ENCODE measurements at regions not wholly inside any gene's neighbourhood (a gene's known extent, or its start where the extent isn't known, plus 50 kb on each side); places are given as distances from the start of the nearest gene placed in this dataset.

DNA sequence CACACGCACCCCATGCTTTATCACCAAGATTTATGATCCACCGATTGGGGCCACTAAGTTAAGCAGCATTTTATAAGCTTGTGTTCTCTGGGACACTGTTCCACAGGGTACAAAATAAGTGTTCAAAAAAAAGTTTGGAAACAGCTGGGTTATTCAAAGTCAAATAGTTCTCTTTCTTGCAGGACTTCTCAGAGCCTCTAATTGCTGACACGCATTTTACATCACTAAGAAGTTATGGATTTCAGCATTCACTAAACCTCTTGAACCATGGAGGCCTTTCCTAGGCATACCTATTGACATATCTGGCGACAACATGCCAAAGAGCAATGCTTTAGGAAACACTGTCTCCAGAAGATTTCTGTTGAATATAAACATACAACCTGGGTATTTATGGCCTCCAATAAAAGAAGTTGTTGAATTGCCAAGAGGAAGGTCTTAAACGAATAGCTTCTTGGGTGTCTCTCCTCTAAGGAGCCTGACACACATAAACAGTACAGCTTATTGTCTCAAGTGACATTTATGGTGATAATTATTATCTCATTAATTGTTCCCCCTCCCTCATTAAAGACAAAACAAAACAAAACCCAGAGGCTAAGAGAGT, 147.1 kb upstream of the ARHGAP20 start:
- H3K9me3 ChIP-seq (ENCODE audit: control insufficient read depth, insufficient read depth, low read length): no peaks in the 10 kb centered on the region
- Mint-ChIP-seq H3K27me3 (ENCODE audit: low read depth in 2 of 2) (no peaks in the 10 kb centered on the region), H3K4me1 (no peaks in the 10 kb centered on the region), H3K27ac (no peak overlapping the region), H3K36me3 (no peaks in the 10 kb centered on the region), H3K9me3 (peaks cover 0 to 1% of the 10 kb centered on the region in 2 donors), H3K4me3 (no peak overlapping the region)
- no peak overlapping the region for H3K27ac ChIP-seq (ENCODE audit: low read length)
- H3K4me1 ChIP-seq (ENCODE audit: control insufficient read depth, insufficient read depth, low read length): no peaks in the 10 kb centered on the region
- no peaks in the 10 kb centered on the region for H3K36me3 ChIP-seq (ENCODE audit: control insufficient read depth, insufficient read depth, low read length)
- H3K4me3 ChIP-seq (ENCODE audit: low read length): no peak overlapping the region
- TF ChIP-seq, protein P1, sequence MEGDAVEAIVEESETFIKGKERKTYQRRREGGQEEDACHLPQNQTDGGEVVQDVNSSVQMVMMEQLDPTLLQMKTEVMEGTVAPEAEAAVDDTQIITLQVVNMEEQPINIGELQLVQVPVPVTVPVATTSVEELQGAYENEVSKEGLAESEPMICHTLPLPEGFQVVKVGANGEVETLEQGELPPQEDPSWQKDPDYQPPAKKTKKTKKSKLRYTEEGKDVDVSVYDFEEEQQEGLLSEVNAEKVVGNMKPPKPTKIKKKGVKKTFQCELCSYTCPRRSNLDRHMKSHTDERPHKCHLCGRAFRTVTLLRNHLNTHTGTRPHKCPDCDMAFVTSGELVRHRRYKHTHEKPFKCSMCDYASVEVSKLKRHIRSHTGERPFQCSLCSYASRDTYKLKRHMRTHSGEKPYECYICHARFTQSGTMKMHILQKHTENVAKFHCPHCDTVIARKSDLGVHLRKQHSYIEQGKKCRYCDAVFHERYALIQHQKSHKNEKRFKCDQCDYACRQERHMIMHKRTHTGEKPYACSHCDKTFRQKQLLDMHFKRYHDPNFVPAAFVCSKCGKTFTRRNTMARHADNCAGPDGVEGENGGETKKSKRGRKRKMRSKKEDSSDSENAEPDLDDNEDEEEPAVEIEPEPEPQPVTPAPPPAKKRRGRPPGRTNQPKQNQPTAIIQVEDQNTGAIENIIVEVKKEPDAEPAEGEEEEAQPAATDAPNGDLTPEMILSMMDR (IDR thresholded peaks at IDR 0.05): no peak
- no peak for DNase-seq
- intact Hi-C loops (cut with micrococcal nuclease): no loop called here
- 92% methylated on average over 4 of the region's 5 CpGs for WGBS (ENCODE audit: insufficient coverage)
- no peak for ATAC-seq
- no peaks in the 10 kb centered on the region for H3K27me3 ChIP-seq (ENCODE audit: control insufficient read depth, insufficient read depth, low read length)

DNA sequence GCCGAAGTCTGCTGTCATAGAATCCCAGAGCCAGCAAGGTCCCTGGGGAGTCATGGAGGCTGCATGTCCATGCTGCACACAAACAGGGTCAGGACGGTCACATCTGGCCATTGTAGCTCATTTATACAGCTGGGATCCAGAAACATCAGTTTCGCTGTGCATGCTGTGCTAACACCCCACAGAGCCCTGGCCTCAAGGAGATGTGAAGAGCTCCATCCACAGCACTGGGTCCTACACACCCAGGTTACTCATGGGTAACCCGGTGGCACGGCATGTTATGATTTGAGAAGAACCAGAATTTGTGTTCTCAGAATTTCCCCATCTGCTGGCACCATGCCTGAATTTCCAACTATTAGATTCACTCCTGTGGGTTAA, 146.3 kb upstream of the ARHGAP20 start:
- TF ChIP-seq, protein P1 (IDR thresholded peaks at IDR 0.05): no peak
- H3K4me3 Mint-ChIP-seq: no peak overlapping the region
- Histone ChIP-seq H3K4me1 (ENCODE audit: control insufficient read depth, insufficient read depth, low read length) (no peaks in the 10 kb centered on the region), H3K27ac (ENCODE audit: low read length) (no peak overlapping the region), H3K9me3 (ENCODE audit: control insufficient read depth, insufficient read depth, low read length) (no peaks in the 10 kb centered on the region), H3K4me3 (ENCODE audit: low read length) (no peak overlapping the region), H3K36me3 (ENCODE audit: control insufficient read depth, insufficient read depth, low read length) (no peaks in the 10 kb centered on the region), H3K27me3 (ENCODE audit: control insufficient read depth, insufficient read depth, low read length) (no peaks in the 10 kb centered on the region)
- WGBS (ENCODE audit: insufficient coverage): 87% methylated on average over 3 of the region's 5 CpGs
- DNase-seq: no peak
- no peak for ATAC-seq
- H3K4me1 Mint-ChIP-seq: no peaks in the 10 kb centered on the region
- peaks cover 0 to 2% of the 10 kb centered on the region in 2 donors for H3K9me3 Mint-ChIP-seq
- H3K36me3 Mint-ChIP-seq: no peaks in the 10 kb centered on the region
- H3K27me3 Mint-ChIP-seq (ENCODE audit: low read depth in 2 of 2): no peaks in the 10 kb centered on the region
- intact Hi-C loops (cut with micrococcal nuclease): no loop called here
- H3K27ac Mint-ChIP-seq: no peak overlapping the region

DNA sequence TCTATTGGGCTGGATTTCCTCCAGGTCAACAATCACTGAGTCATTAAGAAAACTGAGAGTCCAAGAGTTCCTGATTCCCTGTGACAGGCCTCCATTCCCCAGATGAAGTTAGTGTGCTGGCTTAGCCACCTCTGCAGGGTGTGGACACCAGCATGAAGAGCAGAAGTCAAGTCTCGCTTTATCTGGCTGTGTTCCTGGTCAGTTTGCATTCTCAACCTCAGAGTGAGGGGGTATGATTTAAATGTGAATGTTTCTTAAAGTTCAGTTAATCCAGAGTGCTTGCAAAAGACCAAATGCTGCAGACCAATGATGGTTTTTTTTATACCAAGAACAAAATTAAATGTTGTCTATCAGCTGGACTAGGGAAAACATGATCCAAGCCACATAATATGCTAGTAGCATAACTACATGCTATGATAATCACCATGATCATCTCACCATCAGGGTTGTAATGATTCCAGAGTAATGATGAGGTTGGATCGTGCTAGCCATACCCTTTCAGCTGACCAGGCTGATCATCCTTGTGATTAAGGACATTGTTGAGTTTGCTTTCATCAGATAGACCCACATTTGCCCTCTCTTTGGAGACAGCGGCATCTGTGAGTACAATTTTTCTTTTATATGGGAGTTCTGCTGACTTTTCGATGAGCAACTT, 145.8 kb upstream of the ARHGAP20 start:
- no peaks in the 10 kb centered on the region for H3K36me3 Mint-ChIP-seq
- Histone ChIP-seq H3K4me1 (ENCODE audit: control insufficient read depth, insufficient read depth, low read length) (no peaks in the 10 kb centered on the region), H3K36me3 (ENCODE audit: control insufficient read depth, insufficient read depth, low read length) (no peaks in the 10 kb centered on the region), H3K27me3 (ENCODE audit: control insufficient read depth, insufficient read depth, low read length) (no peaks in the 10 kb centered on the region), H3K27ac (ENCODE audit: low read length) (no peak overlapping the region), H3K4me3 (ENCODE audit: low read length) (no peak overlapping the region), H3K9me3 (ENCODE audit: control insufficient read depth, insufficient read depth, low read length) (no peaks in the 10 kb centered on the region)
- ATAC-seq (no peak), DNase-seq (no peak)
- H3K4me1 Mint-ChIP-seq: no peaks in the 10 kb centered on the region
- H3K27ac Mint-ChIP-seq: no peak overlapping the region
- no peak overlapping the region for H3K4me3 Mint-ChIP-seq
- no peaks in the 10 kb centered on the region for H3K27me3 Mint-ChIP-seq (ENCODE audit: low read depth in 2 of 2)
- H3K9me3 Mint-ChIP-seq: peaks cover 0 to 2% of the 10 kb centered on the region in 2 donors
- 89% methylated on average over 4 of the region's 4 CpGs for WGBS (ENCODE audit: insufficient coverage)
- intact Hi-C loops (cut with micrococcal nuclease): no loop called here
- TF ChIP-seq, protein P1 (IDR thresholded peaks at IDR 0.05): no peak
